Activated naive CD4-positive, alpha-beta T cell treated with anti-CD3 and anti-CD28 coated beads, Interleukin-2, amount 10 ng/mL, durations not matched to agents 7 days and 5 days (primary cell): ENCODE measurements at regions not wholly inside any gene's neighbourhood (a gene's known extent, or its start where the extent isn't known, plus 50 kb on each side); places are given as distances from the start of the nearest gene placed in this dataset.

Experiments
- CTCF ChIA-PET: fragments of 350-600 bp; sonication (Branson Sonifier 250); formaldehyde crosslinking; loops from one replicate; lab custom pipeline; 2021; ENCODE audit warnings: antibody characterized with exemption; lab: Charles Lee
- DNase-seq: peaks from one replicate; pipeline ENCODE4 v3.0.0-alpha.2; 2020
- H3K27ac Mint-ChIP-seq: one replicate; pipeline ENCODE4 v1.8.0; 2021; ENCODE audit warnings: mild to moderate bottlenecking, moderate library complexity, mixed read lengths
- H3K27me3 Mint-ChIP-seq: one replicate; pipeline ENCODE4 v1.8.0; 2021; ENCODE audit warnings: mild to moderate bottlenecking, mixed read lengths
- H3K36me3 Mint-ChIP-seq: one replicate; pipeline ENCODE4 v1.8.0; 2021; ENCODE audit warnings: mixed read lengths
- H3K4me1 Mint-ChIP-seq: one replicate; pipeline ENCODE4 v1.8.0; 2021; ENCODE audit warnings: mixed read lengths
- H3K4me3 Mint-ChIP-seq: one replicate; pipeline ENCODE4 v1.8.0; 2021; ENCODE audit warnings: mild to moderate bottlenecking, moderate library complexity, mixed read lengths
- H3K9me3 Mint-ChIP-seq: one replicate; pipeline ENCODE4 v1.8.0; 2021; ENCODE audit warnings: mixed read lengths

DNA sequence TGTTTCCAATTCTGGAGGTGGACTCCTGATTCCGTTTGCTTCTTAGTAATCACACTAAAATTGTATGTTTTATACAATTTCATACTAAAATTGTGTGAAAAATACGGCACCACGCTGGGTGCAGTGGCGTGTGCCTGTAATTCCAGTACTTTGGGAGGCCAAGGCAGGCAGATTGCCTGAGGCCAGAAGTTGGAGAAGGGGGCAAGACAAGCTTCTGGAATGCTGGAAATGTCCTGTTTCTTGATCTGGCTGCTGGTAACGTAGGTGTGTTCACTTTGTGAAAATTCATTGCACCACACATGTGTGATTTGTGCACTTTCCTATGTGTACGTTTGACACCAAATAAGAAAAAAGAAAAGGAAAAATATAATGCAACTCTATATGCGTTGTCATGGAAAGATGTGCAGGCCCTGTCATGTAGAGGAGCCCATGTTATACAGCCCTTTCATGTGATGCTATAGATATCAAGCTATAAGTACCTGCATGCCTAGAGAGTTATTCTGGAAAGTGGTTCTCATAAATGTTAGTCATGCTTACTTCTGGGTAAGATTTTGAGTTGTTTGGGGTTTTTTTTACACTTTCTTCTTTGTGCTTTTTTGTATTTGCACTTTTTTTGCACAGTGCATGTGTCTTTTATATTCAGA lies 119.9 kb downstream of the TMEM174 start:
- Mint-ChIP-seq H3K9me3 (no peaks in the 10 kb centered on the region), H3K36me3 (no peaks in the 10 kb centered on the region), H3K4me1 (no peaks in the 10 kb centered on the region), H3K4me3 (no peak overlapping the region), H3K27me3 (peaks cover 59% of the 10 kb centered on the region), H3K27ac (no peak overlapping the region)
- CTCF ChIA-PET, result no interaction called here
- no peak for DNase-seq

DNA sequence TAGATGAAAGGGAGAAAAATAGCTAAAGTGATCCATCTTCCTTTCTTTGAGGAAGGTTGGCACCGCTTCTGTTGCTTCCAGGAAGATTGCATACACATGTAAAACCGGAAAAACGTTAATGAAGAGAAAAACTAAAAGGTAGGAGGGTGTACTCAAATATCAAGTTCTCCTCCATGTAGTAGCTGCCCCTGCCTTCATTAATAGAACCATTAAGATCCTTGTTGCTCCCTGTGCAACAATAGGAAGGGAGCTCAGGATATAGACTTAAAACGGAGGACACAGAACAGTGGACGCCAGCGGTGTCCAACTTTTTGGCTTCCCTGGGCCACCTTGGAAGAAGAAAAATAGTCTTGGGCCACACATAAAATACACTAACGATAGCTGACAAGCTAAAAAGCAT lies 118.9 kb downstream of the TMEM174 start:
- Mint-ChIP-seq H3K4me1 (no peaks in the 10 kb centered on the region), H3K36me3 (no peaks in the 10 kb centered on the region), H3K9me3 (peaks cover 4% of the 10 kb centered on the region), H3K27ac (no peak overlapping the region), H3K4me3 (no peak overlapping the region), H3K27me3 (peaks cover 48% of the 10 kb centered on the region)
- CTCF ChIA-PET, result no interaction called here
- no peak for DNase-seq

DNA sequence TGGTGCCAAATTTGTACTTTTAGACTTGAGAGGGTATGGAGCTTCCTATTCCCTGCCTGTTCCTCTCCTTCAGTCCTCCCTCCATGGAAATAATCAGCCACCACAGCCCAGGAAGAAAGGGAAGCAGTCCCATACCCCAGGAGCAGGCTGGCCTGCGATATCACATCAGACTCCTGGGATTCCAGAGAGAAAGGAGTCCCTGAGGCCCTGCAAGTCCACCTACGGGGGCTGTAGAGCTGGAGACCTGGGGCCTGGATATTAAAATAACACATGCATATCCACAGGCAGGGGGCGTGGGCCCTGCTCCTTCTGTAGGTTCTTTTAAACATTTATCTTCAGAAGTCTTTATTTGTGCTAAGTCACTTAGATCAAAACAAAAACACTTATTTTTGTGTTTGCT lies 117.2 kb downstream of the TMEM174 start:
- no peaks in the 10 kb centered on the region for H3K4me1 Mint-ChIP-seq
- H3K4me3 Mint-ChIP-seq, result no peak overlapping the region
- DNase-seq, result no peak
- H3K36me3 Mint-ChIP-seq, result no peaks in the 10 kb centered on the region
- H3K27me3 Mint-ChIP-seq, result peaks cover 32% of the 10 kb centered on the region
- CTCF ChIA-PET, result no interaction called here
- peaks cover 4% of the 10 kb centered on the region for H3K9me3 Mint-ChIP-seq
- no peak overlapping the region for H3K27ac Mint-ChIP-seq

DNA sequence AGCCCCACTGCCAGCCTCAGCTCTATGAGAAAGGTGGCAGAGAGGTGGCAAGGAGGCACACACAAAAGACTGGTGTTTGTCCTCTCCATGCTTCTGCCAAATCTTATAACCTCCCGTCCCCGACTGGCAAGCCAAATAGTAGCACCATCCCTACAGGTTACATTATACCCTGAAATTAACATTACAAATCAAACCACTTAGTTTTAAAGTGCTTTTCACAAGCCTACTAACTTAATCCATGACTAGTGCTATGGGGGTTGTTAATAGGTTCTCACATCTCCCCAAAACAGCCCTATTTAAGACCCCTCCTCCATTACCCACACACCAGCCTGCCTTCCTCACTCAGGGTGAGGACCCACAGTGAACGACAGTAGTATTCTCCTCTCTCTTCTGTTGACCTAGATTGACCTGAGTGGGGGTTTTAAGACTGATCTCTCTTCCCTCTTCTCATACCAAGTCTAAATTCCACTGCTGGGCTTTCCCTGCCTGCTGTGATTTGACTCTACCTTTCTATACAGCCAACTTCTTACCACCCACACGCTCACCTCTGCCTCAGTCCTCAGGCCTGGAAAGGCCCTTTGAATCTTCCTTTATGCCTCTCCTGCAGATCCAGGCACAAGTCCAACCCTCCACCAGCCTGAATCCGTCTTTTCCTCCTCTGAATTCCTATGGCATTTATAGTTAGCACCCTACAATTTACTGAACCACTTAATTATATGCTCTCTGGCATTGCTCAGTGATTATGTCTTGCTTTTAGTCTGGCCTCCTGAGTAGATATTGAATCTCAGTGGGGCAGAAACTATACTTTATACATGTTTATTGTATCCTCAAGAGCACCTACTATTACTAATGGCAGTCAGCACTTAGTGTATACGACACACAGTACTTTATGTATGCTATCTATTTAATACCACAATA lies 116.1 kb downstream of the TMEM174 start:
- H3K4me1 Mint-ChIP-seq, result no peaks in the 10 kb centered on the region
- CTCF ChIA-PET, result no interaction called here
- no peaks in the 10 kb centered on the region for H3K36me3 Mint-ChIP-seq
- peaks cover 28% of the 10 kb centered on the region for H3K27me3 Mint-ChIP-seq
- peaks cover 4% of the 10 kb centered on the region for H3K9me3 Mint-ChIP-seq
- DNase-seq, result no peak
- H3K27ac Mint-ChIP-seq, result no peak overlapping the region
- H3K4me3 Mint-ChIP-seq, result no peak overlapping the region

DNA sequence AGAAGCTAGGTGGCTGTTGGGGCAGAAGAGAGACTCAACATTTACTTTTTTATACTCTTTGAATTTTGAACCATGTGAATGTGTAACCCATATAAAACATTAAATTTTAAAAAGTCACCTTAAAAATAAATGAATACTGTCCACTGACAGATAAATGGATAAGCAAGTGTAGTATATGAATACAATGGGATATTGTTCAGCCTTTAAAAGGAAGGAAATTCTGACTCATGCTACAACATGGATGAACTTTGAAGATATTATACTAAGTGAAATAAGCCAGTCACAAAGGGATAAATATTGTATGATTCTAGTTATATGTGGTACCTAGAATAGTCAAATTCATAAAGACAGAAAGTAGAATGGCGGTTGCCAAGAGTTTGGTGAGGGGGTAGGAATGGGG lies 113.9 kb downstream of the TMEM174 start:
- H3K9me3 Mint-ChIP-seq, result peaks cover 4% of the 10 kb centered on the region
- peaks cover 35% of the 10 kb centered on the region for H3K27me3 Mint-ChIP-seq
- H3K27ac Mint-ChIP-seq, result no peak overlapping the region
- no peak overlapping the region for H3K4me3 Mint-ChIP-seq
- no peaks in the 10 kb centered on the region for H3K36me3 Mint-ChIP-seq
- no peak for DNase-seq
- CTCF ChIA-PET, result no interaction called here
- H3K4me1 Mint-ChIP-seq, result no peaks in the 10 kb centered on the region

DNA sequence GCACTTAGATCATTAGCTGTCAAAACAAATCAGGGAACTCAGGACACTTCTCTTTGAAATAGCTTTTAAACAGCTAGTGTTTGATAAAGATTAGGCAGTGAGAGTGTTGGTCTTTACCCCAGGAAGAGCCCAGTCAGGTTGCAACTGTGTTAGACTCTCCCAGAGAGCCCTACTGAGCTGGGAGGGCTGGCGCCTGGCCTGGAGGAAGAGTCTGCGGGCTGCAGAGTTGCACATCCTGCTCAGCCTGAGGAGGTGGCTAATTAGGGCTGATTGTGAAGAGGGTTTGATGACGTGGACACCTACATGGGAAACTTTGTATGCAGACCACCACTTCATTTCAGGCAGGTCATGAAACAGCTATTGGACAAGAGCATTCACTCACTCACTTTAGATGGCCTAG lies 112.0 kb downstream of the TMEM174 start:
- H3K4me1 Mint-ChIP-seq, result no peaks in the 10 kb centered on the region
- no peak overlapping the region for H3K4me3 Mint-ChIP-seq
- CTCF ChIA-PET, result no interaction called here
- no peaks in the 10 kb centered on the region for H3K36me3 Mint-ChIP-seq
- H3K27me3 Mint-ChIP-seq, result peaks cover 37% of the 10 kb centered on the region
- peaks cover 4% of the 10 kb centered on the region for H3K9me3 Mint-ChIP-seq
- no peak for DNase-seq
- H3K27ac Mint-ChIP-seq, result no peak overlapping the region

DNA sequence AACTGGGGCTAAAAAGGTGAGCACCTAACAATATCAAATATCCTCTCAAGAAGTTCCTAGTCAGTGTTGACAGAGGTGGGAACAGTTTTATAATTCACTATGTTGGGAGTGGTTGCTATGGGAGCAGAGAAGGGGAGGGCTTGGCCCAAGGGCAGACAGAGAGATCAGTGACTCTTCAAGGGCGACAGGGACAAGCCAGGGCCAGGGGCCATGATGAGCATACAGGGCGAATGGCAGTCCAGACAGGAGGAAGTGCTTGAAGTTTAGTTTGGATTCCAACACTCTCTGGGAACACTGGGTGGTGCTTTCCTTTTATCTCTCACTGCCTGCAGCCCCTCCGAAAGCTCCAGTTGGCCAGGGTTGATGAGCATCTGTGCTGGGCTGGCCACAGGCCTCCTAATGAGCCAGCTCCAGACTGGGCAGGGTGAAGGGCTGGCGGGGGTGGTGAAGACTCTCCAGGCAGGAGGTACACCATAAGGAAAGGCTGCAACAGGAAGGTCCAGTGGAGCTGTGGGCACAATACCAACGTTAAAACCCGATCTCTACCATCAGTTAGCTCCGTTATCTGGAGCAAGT lies 111.3 kb downstream of the TMEM174 start:
- Mint-ChIP-seq H3K4me3 (no peak overlapping the region), H3K27me3 (peaks cover 41% of the 10 kb centered on the region), H3K27ac (no peak overlapping the region), H3K36me3 (no peaks in the 10 kb centered on the region), H3K4me1 (no peaks in the 10 kb centered on the region), H3K9me3 (peaks cover 4% of the 10 kb centered on the region)
- CTCF ChIA-PET, result no interaction called here
- DNase-seq, result no peak

DNA sequence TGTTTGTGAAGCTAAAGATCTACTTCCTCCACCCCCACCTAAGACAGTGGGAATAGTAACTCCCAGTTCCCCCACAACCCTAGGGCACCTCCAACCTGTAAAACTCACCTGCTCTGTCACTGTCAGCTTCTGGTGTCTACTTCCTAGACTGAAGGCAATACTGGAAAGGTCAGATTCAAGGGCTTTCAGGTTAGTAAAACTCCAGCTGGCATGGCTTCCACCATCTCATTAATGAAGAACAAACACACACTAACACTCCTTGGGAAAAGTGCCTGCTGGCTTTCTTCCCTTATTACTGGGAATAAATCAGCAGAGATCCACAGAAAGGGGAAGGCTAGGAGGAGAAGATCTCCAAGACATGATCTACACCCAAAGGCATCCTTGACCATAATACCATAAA lies 109.9 kb downstream of the TMEM174 start:
- Mint-ChIP-seq H3K4me3 (no peak overlapping the region), H3K27me3 (peaks cover 45% of the 10 kb centered on the region), H3K9me3 (peaks cover 4% of the 10 kb centered on the region), H3K4me1 (no peaks in the 10 kb centered on the region), H3K27ac (no peak overlapping the region), H3K36me3 (no peaks in the 10 kb centered on the region)
- no peak for DNase-seq
- CTCF ChIA-PET, result no interaction called here

DNA sequence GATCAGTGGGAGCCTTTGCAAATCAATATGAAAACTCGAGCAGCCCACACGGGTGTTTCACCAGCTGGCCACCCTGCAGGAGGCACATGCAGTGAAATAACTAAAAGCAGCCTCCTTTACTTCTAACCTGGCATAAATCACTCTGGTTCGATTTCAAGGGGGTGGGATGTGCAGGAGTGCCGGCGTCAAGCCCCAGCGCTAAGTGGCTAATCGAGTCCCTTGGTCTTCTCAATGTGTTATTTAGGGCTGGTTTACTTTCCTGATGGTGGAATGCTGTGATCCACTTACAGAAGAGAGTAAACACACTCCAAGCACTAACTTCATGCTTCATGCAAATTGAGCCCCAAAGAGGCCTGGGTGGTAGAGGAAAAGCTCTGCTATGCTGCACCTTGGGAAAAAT lies 109.4 kb downstream of the TMEM174 start:
- no peaks in the 10 kb centered on the region for H3K4me1 Mint-ChIP-seq
- peaks cover 45% of the 10 kb centered on the region for H3K27me3 Mint-ChIP-seq
- CTCF ChIA-PET, result no interaction called here
- DNase-seq, result no peak
- no peak overlapping the region for H3K4me3 Mint-ChIP-seq
- H3K36me3 Mint-ChIP-seq, result no peaks in the 10 kb centered on the region
- H3K27ac Mint-ChIP-seq, result no peak overlapping the region
- H3K9me3 Mint-ChIP-seq, result peaks cover 2% of the 10 kb centered on the region

DNA sequence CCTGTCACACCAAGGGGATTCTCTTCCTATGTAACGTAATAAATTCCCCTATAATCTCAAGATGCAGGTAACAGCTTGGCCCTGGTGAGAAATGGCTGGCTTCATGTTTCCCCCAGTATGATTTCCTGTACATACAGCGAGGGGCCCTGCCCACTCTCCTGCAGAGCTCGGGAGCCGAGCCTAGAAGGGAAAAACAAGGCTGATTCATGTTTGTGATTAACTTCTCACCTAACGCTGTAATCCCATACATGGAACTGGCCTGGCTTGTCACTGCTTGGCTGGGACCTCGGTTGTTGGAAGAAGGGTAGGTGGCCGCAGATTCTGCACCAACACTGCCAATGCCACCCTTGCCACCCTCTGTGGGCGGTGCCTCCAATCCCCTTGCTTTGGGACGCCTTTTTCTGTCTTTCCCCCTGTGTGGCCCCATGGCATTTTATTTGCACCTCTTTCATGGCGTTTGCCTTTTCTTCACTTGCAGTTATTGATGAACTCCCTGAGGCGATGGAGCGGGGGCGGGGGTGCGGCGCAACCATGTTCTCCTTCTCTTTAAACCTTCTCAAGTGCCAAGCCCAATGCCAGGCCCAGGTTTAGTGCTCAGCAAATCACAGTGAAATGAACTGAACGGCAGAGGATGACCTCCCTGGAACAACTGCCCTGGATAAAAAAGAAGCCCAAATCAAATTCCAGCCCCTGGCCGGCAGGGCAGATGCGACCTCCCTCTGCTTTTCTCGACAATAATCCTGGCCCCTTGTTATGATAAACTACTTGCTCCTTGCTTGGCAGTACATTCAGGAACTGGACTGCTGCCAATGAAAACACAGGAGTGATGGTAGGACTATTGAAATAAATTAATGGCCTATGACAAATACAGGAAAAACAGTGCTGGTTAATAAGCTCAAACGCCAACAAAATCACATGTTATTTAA lies 108.1 kb downstream of the TMEM174 start:
- Mint-ChIP-seq H3K27me3 (peaks cover 45% of the 10 kb centered on the region), H3K9me3 (no peaks in the 10 kb centered on the region), H3K36me3 (no peaks in the 10 kb centered on the region), H3K4me3 (no peak overlapping the region), H3K27ac (no peak overlapping the region), H3K4me1 (no peaks in the 10 kb centered on the region)
- no peak for DNase-seq
- CTCF ChIA-PET, result no interaction called here

DNA sequence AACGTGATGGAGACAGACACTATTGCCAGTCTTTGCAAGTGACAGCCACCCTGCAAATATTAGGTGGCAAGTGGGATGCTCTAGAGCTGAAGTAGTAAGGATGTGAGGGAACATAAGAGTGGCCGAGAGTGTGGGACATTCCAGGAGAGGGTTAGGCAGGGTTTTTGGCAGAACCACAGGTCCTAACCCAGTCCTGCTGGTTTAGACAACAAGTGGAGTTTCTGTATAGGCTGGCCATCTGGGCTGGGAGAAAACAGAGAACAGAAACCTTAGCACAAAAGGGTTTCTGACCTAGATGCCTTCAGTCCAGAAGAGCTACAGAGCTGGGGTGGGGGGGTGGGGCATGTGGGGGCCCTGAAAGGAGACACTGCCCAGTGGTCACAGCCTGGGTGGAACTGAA lies 107.4 kb downstream of the TMEM174 start:
- Mint-ChIP-seq H3K4me3 (no peak overlapping the region), H3K27me3 (peaks cover 45% of the 10 kb centered on the region), H3K27ac (no peak overlapping the region), H3K4me1 (no peaks in the 10 kb centered on the region), H3K9me3 (no peaks in the 10 kb centered on the region), H3K36me3 (no peaks in the 10 kb centered on the region)
- no peak for DNase-seq
- CTCF ChIA-PET, result no interaction called here

DNA sequence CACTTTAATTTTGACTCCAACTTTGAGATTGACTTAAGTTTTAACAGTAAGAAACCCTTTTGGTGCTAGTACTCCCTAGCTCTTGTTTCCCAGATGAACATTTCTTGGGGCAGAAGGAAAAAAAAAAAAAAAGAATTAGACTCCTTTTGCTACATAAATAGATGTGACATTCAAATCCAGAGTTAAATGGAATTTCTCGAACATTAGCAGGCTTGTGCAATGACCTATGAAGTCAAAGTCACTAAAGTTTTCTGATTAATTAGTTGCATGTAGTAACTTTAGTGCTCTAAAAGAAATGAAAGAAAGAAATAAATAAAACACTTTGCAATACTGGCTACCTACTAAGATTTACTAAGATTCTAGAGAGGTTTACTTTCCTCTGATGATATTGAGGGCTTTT lies 106.8 kb downstream of the TMEM174 start:
- CTCF ChIA-PET, result interaction anchor here (0.6 kb wide), 1 partner anchor 120 kb away, joined by 3 read pairs; no protein-coding TSS in a partner anchor
- Mint-ChIP-seq H3K9me3 (no peaks in the 10 kb centered on the region), H3K27me3 (peaks cover 47% of the 10 kb centered on the region), H3K36me3 (no peaks in the 10 kb centered on the region), H3K27ac (no peak overlapping the region), H3K4me3 (no peak overlapping the region), H3K4me1 (no peaks in the 10 kb centered on the region)
- no peak for DNase-seq

DNA sequence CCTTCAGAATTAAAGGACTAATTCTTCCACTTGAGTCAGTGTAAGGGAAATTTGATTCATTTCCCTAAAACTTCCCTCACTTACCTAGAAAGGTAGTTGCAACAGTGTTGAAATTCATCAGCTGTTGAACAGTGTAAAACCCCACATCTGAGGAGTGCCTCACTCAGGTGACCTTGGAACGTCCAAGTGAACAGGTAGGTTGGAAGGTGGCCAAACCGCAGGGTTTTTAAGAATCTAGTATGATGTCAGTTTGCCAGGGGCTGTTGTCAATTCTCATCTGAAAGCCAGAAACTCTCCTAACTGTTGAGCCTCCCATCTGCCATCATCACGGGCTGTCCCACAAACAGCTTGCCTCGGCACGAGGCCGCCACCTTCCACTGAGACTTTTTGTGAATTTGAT lies 105.7 kb downstream of the TMEM174 start:
- CTCF ChIA-PET, result no interaction called here
- Mint-ChIP-seq H3K27ac (no peak overlapping the region), H3K27me3 (peaks cover 48% of the 10 kb centered on the region), H3K4me3 (no peak overlapping the region), H3K4me1 (no peaks in the 10 kb centered on the region), H3K36me3 (no peaks in the 10 kb centered on the region), H3K9me3 (no peaks in the 10 kb centered on the region)
- no peak for DNase-seq
